VCaP (cell line): ENCODE measurements at regions not wholly inside any gene's neighbourhood (a gene's known extent, or its start where the extent isn't known, plus 50 kb on each side); places are given as distances from the start of the nearest gene placed in this dataset.
"Not testable (repeated sequence)": the region's sequence is repeated elsewhere in the genome, so short reads cannot be mapped to it uniquely, and the experiment has no call there.

Experiments
- H3K27ac ChIP-seq: fragments of 450-650 bp; 2 replicates; pipeline ENCODE4 v1.5.1; 2017
- TF ChIP-seq, protein P1 (sequence below): fragments of 450-650 bp; conservative IDR thresholded peaks from 2 replicates; pipeline ENCODE4 v1.5.1; 2017; ENCODE audit warnings: mild to moderate bottlenecking, moderate library complexity

DNA sequence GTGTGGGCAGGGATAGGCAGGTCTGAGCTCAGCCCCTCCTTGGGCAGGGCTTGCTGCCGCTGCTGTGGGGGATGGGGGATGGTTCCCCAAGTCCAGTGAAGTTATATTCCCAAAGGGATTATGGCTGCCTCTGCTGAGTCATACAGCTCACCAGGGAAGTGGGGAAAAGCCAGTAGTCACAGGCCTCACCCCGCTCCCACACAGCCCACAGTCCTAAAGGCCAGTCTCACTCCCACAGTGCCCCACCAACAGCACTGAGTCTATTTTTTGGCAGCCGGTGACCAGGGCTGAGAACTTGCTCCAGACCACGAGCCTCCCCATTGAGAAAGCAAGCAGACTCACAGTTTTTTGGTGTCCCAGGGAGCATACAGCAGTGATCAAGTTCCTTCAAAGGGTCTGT lies 173.3 kb downstream of the OSR1 start:
- TF ChIP-seq, protein P1, sequence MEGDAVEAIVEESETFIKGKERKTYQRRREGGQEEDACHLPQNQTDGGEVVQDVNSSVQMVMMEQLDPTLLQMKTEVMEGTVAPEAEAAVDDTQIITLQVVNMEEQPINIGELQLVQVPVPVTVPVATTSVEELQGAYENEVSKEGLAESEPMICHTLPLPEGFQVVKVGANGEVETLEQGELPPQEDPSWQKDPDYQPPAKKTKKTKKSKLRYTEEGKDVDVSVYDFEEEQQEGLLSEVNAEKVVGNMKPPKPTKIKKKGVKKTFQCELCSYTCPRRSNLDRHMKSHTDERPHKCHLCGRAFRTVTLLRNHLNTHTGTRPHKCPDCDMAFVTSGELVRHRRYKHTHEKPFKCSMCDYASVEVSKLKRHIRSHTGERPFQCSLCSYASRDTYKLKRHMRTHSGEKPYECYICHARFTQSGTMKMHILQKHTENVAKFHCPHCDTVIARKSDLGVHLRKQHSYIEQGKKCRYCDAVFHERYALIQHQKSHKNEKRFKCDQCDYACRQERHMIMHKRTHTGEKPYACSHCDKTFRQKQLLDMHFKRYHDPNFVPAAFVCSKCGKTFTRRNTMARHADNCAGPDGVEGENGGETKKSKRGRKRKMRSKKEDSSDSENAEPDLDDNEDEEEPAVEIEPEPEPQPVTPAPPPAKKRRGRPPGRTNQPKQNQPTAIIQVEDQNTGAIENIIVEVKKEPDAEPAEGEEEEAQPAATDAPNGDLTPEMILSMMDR: no peak
- H3K27ac ChIP-seq: no peak overlapping the region

DNA sequence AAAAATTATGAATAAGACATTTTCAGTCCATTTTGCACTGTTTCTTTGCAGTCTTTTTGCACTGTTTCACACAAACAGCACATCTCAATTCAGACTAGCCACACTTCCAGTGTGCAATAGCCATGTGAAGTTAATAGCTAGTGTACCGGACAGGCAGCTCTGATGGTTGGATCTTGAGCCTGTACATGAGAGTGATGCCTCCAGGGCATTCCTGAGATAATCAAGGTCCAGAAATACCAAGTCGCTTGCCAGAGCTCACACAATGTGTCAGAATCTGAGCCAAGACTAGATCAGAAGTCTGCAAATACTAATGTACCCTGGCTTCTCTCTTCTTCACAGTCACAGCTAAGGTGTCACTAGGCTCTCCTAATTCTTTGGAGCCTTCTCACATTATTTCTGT lies 180.2 kb downstream of the OSR1 start:
- TF ChIP-seq, protein P1: no peak
- peak overlapping the region; percentile 41; the same call in 1 of the 2 replicates for H3K27ac ChIP-seq

DNA sequence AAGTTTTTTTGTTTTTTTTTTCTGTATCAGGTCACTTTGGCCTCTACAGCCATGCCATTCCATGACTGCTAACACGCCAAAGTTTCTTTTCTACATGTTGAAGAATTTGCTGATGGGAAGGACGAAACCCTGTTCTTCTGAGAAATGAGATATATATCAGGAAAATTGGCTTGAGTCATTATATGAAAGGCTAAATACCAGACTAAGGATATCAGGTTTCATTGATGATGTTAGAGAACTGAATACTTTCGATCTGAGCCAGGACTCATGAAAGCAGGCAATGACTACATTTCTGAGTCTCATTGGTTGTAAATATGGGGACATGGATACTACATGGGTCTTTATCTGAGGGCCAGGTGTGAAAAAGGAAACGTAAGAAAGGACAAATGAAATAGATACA lies 181.4 kb downstream of the OSR1 start:
- no peak overlapping the region for H3K27ac ChIP-seq
- TF ChIP-seq, protein P1: no peak

DNA sequence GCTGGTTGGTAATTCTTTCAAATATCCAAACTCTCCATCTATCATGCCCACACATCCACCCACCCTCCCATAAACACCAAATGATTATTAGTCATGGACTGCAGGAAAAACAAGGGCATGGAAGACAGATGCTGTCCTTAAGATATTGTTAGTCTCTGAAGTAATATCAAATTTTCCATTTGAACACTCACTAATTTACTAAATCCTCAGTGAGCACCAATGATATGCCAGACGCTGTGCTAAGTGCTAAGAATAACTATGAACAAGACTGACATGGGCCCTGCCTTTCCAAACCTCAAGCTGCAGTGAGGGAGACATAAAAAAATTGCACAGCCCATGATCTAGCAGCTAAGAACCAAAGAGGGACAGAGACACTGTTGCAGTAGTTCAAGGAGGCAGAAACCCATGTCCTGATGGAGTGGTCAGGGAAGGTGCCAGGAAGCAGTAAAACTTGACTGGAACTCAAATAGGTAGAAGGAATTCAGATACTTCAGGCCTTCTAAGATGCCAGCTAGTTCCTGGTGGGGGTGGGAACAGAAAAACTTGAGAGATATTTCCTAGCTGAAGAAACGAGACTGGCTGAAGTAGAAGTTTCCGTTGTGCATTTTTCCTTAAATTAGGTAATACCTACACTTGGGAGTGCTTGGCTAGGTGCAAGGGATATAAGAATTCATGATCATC lies 182.1 kb downstream of the OSR1 start:
- TF ChIP-seq, protein P1: no peak
- no peak overlapping the region for H3K27ac ChIP-seq

DNA sequence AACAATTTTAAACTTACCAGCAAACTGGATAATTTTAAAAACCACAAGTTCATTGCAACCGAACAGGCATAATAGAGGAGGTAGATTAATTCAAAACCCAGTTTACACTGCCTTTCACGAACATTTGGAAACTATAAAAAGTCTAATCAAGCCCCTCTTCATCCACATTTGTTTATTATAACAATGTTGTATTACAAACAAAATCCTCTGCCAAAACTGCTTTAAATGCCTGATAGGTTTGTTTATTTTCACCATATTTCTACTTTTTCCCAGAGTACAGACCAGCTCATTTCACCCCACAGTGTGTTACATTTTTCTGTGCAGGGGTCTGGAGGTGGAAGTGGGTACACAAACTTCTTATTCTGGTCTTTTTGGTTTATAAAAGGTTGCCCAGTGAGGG lies 184.2 kb downstream of the OSR1 start:
- H3K27ac ChIP-seq: no peak overlapping the region
- TF ChIP-seq, protein P1: no peak

DNA sequence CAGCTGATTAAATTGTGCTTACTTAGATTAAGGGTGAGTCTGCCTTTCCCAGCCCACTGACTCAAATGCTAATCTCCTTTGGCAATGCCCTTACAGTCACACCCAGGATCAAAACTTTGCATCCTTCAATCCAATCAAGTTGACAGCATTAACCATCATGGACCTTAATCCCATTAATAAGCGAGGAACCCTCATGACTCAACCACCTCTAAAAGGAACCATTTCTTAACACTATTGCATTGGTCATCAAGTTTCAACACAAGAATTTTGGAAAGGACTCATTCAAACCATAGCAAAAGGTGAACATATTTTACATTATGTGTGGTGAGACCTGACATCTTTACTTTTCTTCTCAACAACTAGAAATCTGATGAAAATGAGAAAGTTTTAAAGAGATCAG lies 187.0 kb downstream of the OSR1 start:
- peak overlapping the region; percentile 1; the same call in 1 of the 2 replicates for H3K27ac ChIP-seq
- TF ChIP-seq, protein P1: no peak

DNA sequence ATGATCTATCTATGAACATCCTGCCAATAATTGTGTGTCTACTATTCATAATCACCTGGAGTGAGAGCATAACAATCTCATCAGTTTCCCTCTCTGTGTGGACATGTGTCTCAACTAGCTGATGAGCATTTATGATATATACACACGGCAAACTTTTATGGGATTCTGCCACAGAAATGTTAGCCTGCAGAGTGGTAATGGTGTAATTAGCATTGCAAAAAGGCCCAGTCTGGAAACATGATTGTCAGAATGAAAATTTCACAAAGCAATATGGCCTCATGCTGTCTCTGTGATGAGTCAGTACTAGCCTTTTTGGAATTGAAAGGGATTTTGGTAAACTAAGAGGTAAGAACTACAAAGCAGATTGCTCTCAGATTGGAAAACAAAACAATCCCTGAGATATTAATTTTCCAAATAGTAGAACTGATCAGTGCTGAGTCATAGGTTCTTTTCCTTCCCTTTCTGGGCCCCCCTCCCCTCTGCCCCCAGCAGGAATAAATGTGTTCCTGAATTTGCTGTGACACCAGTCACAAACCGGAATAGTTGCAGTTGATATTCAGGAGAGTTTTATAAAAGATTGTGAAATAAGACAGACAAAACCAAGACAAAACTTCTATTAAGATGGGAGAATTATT lies 189.2 kb downstream of the OSR1 start:
- H3K27ac ChIP-seq: no peak overlapping the region

DNA sequence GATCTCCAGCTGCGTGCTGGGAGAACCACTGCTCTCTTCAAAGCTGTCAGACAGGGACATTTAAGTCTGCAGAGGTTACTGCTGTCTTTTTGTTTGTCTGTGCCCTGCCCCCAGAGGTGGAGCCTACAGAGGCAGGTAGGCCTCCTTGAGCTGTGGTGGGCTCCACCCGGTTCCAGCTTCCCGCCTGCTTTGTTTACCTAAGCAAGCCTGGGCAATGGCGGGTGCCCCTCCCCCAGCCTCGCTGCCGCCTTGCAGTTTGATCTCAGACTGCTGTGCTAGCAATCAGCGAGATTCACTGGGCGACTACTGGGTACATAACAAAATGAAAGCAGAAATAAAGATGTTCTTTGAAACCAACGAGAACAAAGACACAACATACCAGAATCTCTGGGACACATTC lies 194.3 kb downstream of the OSR1 start:
- H3K27ac ChIP-seq: not testable (repeated sequence)

More for the DNA sequence above, 189.2 kb downstream of the OSR1 start:
- TF ChIP-seq, protein P1: no peak
